Ovary (tissue), 7 donors: ENCODE measurements at regions not wholly inside any gene's neighbourhood (a gene's known extent, or its start where the extent isn't known, plus 50 kb on each side); places are given as distances from the start of the nearest gene placed in this dataset.
"Not testable (repeated sequence)": the region's sequence is repeated elsewhere in the genome, so short reads cannot be mapped to it uniquely, and the experiment has no call there.

Experiments
- DNase-seq, 5 donors: peaks; one replicate each; pipeline ENCODE4 v3.0.0-alpha.2; 2019 to 2020
- H3K27ac ChIP-seq, 2 donors: fragments of 200-600 bp; one replicate each; pipeline versions ENCODE4 v1.5.1 to v1.8.0; 2019 to 2022
- H3K27me3 ChIP-seq: fragments of 200-600 bp; one replicate; pipeline ENCODE4 v1.8.0; 2022
- H3K36me3 ChIP-seq: fragments of 200-600 bp; sonication (generic); one replicate; pipeline ENCODE4 v1.5.1; 2019
- H3K4me1 ChIP-seq: one replicate; pipeline ENCODE4 v1.8.1; 2013; ENCODE audit warnings: mild to moderate bottlenecking, moderate library complexity; ENCODE audit not compliant: insufficient read depth
- H3K4me3 ChIP-seq: fragments of 200-600 bp; sonication (generic); one replicate; pipeline ENCODE4 v1.5.1; 2017
- H3K9me3 ChIP-seq, 2 donors: fragments of 200-600 bp in 1 of 2; sonication (generic) in 1 of 2; one replicate each; pipeline versions ENCODE4 v1.5.1 to v1.8.1; 2013 to 2019; ENCODE audit warnings: mild to moderate bottlenecking in 1 of 2, moderate library complexity in 1 of 2
- CTCF ChIP-seq, 3 donors: fragments of 450-650 bp in 2 of 3; fragments of 200-600 bp in 1 of 3; IDR thresholded peaks; one replicate each; pipeline versions ENCODE4 v1.5.1 to v1.8.0; 2016 to 2022; ENCODE audit warnings: antibody characterized with exemption in 3 of 3, mild to moderate bottlenecking in 1 of 3
- EP300 ChIP-seq: sonication (generic); formaldehyde crosslinking; IDR thresholded peaks from one replicate; pipeline ENCODE4 v1.6.1; 2017; ENCODE audit warnings: antibody characterized with exemption
- POLR2A ChIP-seq: fragments of 450-650 bp; IDR thresholded peaks from one replicate; pipeline ENCODE4 v1.6.1; 2017; ENCODE audit warnings: antibody characterized with exemption, mild to moderate bottlenecking, moderate library complexity
- WGBS, 3 donors: extraction: QIAGEN DNeasy Blood & Tissue Kit in 1 of 3; methylation state at CpG; one replicate each; pipeline versions ENCODE4 v1.1.5 to v1.1.7; 2013 to 2017; 5-methylcytosine and 5-hydroxymethylcytosine counted together
- intact Hi-C, 4 donors: fragments of 100-400 bp; cut with DNase I; formaldehyde crosslinking; loops; one replicate each; pipeline versions ENCODE4 v1.11.0 to v1.15.1; 2022 to 2023
- donor health status: DM: no; HTN: no; CAD: no; lungs with moderate emphysema.
- donor health status: DM: no; HTN: no; CAD: no.
- donor health status: Bipolar disorder and iron deficiency.
- donor health status: DM: no; HTN: no; CAD: no.
- donor health status: DM: yes; HTN: yes; CAD: no.

- 43 to 80% (median 75%) methylated on average over 2 of the region's 2 CpGs for WGBS, 3 donors
- no peak for DNase-seq
- H3K4me3 ChIP-seq: no peak overlapping the region
- H3K4me1 ChIP-seq: no peaks in the 10 kb centered on the region
- no peak overlapping the region for H3K27ac ChIP-seq
- no peaks in the 10 kb centered on the region for H3K27me3 ChIP-seq
- intact Hi-C loops: no loop called here
- TF ChIP-seq CTCF (IDR thresholded peaks at IDR 0.05) (no peak), EP300 (no peak), POLR2A (no peak)
- H3K36me3 ChIP-seq: peaks cover 2% of the 10 kb centered on the region
- peaks cover 0 to 5% of the 10 kb centered on the region in 2 donors for H3K9me3 ChIP-seq
Measured at GRCh38 chr22:25348391-25348790, 129.0 kb downstream of the CRYBB2 start.

GRCh38 chr22:25348996-25349395, 129.6 kb downstream of the CRYBB2 start:
- H3K36me3 ChIP-seq: not testable (repeated sequence)

GRCh38 chr22:25350551-25350971, 131.1 kb downstream of the CRYBB2 start:
- H3K4me1 ChIP-seq: no peaks in the 10 kb centered on the region
- no peak overlapping the region for H3K4me3 ChIP-seq
- intact Hi-C loops: no loop called here
- 88 to 93% (median 90%) methylated on average over 26 of the region's 26 CpGs for WGBS, 3 donors
- no peak for DNase-seq
- H3K27ac ChIP-seq: no peak overlapping the region
- no peaks in the 10 kb centered on the region for H3K27me3 ChIP-seq
- peaks cover 0 to 5% of the 10 kb centered on the region in 2 donors for H3K9me3 ChIP-seq
- H3K36me3 ChIP-seq: peaks cover 2% of the 10 kb centered on the region
- no peak for TF ChIP-seq EP300

More at GRCh38 chr22:25348996-25349395, 129.6 kb downstream of the CRYBB2 start:
- H3K9me3 ChIP-seq, H3K4me1 ChIP-seq, intact Hi-C loops, DNase-seq, H3K27ac ChIP-seq, H3K27me3 ChIP-seq, H3K4me3 ChIP-seq: not testable (repeated sequence)
- WGBS, 3 donors: 70 to 88% (median 72%) methylated on average over 5 of the region's 5 CpGs

GRCh38 chr22:25351631-25352293, 132.3 kb downstream of the CRYBB2 start:
- Histone ChIP-seq H3K4me1 (no peaks in the 10 kb centered on the region), H3K4me3 (no peak overlapping the region), H3K9me3 (peaks cover 0 to 4% of the 10 kb centered on the region in 2 donors), H3K36me3 (peaks cover 2% of the 10 kb centered on the region), H3K27ac (no peak overlapping the region), H3K27me3 (no peaks in the 10 kb centered on the region)
- DNase-seq: no peak
- WGBS, 3 donors: 93 to 95% (median 95%) methylated on average over 18 of the region's 18 CpGs
- intact Hi-C loops: no loop called here
- TF ChIP-seq CTCF (IDR thresholded peaks at IDR 0.05) (no peak), EP300 (no peak)

GRCh38 chr22:25352294-25352680, 132.8 kb downstream of the CRYBB2 start:
- 95 to 97% (median 95%) methylated on average over 8 of the region's 8 CpGs for WGBS, 3 donors
- Histone ChIP-seq H3K4me3 (no peak overlapping the region), H3K27ac (no peak overlapping the region), H3K27me3 (no peaks in the 10 kb centered on the region), H3K36me3 (peaks cover 2% of the 10 kb centered on the region), H3K9me3 (no peaks in the 10 kb centered on the region), H3K4me1 (no peaks in the 10 kb centered on the region)
- intact Hi-C loops: no loop called here
- no peak for DNase-seq
- TF ChIP-seq EP300: no peak
- no peak for TF ChIP-seq POLR2A
- TF ChIP-seq CTCF (IDR thresholded peaks at IDR 0.05): no peak
